GM19463 (cell line): ENCODE measurements at regions not wholly inside any gene's neighbourhood (a gene's known extent, or its start where the extent isn't known, plus 50 kb on each side); places are given as distances from the start of the nearest gene placed in this dataset.
"Not testable (repeated sequence)": the region's sequence is repeated elsewhere in the genome, so short reads cannot be mapped to it uniquely, and the experiment has no call there.

Experiments used
- ATAC-seq: cut with Tn5 transposase; IDR thresholded peaks from one replicate; pipeline ENCODE4 v1.9.1; 2021; ENCODE audit warnings: mild to moderate bottlenecking, moderate library complexity; ENCODE audit not compliant: unreplicated experiment

DNA sequence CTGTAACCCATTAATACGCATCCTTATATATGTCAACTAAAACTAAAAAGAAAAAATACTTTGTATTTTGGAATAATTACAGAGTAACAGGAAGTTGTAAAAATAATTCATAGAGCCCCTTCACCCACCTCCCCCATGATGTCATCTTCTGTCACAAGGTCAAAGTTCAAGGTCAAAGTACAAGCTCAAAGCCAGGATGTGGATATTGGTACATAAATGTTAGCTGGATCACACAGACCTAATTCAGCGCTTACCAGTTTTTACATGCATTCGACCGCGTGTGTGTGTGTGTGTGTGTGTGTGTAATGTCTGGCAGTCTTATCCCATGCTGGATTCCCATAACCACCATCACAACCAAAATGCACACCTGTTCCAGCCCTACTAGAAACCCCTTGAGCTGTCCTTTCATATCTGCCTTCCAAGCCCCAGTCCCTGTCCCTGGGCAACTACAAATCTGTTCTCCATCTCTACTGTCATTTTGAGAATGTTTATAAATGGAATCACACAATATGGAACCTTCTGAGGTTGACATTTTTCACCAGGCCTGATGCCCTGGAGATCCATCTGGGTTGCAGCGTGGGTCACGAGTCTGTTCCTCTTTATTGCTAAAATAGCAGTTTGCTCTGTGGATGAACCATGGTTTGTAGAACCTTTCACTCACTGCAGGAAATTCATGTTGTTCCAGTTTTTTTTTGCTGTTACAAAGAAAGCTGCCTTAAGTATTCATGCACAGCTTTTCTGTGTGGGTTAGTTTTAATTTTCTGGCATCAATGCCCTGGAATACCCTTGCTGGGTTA, 153.6 kb upstream of the PITRM1 start:
- no peak for ATAC-seq

DNA sequence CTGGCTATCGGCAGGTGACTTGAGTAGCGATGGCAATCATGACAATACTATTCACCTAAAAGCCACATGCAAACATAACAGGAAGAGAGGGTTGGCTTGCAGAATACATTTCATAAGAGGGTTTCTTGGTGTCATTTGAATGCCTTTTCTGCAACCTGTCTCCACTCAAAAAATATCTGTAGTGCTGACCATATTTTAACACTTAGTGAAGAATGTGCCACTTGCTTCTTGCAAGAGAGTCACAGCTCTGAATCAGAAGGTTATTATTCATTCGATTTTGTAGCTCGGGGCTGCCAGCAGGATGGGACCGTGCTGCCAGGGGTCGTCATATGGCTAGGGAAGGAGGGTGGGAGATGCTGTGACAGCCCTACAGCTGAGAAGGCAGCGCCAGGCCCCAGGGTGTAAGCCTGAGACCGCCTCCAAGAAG, 152.0 kb upstream of the PITRM1 start:
- ATAC-seq, result no peak

DNA sequence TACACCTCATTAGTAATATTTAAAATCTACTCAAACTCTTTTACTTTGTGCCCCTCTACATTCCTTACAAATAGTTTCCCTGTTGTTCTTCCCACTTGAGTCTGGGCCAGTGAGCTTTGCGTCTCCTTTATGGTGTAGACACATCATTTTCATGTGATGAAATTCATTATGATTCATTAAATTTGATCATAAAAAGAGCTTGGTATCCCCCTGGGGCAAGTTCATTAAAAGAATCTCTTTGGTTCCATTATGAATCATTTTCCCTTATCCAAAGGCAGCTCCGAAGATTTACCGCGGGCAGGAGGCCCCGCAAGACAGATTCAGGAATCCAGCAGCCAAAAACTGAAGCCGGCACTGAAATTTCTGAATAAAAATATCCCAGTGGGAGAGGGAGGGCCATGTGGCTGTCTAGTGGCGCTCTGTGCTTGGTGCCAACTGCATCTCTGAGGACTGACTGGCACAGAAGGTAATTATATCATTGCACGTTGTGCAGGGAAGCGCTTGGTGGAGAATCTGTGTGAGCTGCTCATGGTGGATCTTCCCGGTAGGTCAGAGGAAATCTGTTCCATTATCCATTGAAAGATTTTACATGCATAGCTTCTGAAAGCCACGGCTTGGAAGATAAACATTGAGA, 151.4 kb upstream of the PITRM1 start:
- no peak for ATAC-seq

DNA sequence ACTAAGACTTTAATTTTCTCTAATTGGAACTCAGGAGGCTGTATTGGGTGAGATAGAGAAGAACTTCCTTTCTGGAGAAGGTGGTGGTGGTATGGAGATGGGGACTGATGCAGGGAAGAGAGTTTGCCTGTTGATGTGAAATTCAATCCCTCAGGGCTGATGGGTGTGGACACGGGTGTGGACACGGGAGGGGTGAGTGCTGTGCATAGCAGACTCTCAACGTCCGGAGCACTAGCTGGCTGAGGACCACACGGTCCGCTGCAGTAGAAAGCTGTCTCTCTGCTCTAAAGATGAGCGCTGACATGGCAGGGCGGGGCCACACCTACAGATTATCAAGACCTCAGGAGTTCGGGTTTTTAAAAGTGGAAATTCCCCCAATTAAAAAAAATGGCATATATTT, 148.5 kb upstream of the PITRM1 start:
- ATAC-seq, result no peak

DNA sequence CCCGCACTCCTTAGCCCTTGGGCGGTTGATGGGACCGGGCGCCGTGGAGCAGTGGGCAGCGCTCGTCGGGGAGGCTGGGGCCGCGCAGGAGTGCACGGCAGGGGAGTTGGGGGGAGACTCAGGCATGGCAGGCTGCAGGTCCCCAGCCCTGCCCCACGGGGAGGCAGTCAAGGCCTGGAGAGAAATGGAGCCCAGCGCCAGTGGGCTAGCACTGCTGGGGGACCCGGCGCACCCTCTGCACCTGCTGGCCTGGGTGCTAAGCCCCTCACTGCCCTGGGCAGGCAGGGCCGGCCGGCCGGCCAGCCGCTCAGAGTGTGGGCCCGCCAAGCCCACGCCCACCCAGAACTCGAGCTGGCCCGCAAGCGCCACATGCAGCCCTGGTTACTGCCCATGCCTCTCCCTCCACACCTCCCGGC, 147.2 kb upstream of the PITRM1 start:
- no peak for ATAC-seq

DNA sequence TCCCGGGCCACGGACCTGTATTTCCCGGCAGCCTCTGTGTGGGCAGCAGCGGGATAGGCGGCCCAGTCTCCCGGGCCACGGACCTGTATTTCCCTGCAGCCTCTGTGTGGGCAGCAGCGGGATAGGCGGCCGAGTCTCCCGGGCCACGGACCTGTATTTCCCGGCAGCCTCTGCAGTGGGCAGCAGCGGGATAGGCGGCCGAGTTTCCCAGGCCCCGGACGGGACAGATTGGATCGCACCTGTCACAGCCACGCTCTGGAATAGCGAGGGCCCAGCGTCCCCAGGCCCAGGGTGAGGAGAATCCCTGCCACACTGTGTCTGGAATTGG, 145.9 kb upstream of the PITRM1 start:
- not testable (repeated sequence) for ATAC-seq

DNA sequence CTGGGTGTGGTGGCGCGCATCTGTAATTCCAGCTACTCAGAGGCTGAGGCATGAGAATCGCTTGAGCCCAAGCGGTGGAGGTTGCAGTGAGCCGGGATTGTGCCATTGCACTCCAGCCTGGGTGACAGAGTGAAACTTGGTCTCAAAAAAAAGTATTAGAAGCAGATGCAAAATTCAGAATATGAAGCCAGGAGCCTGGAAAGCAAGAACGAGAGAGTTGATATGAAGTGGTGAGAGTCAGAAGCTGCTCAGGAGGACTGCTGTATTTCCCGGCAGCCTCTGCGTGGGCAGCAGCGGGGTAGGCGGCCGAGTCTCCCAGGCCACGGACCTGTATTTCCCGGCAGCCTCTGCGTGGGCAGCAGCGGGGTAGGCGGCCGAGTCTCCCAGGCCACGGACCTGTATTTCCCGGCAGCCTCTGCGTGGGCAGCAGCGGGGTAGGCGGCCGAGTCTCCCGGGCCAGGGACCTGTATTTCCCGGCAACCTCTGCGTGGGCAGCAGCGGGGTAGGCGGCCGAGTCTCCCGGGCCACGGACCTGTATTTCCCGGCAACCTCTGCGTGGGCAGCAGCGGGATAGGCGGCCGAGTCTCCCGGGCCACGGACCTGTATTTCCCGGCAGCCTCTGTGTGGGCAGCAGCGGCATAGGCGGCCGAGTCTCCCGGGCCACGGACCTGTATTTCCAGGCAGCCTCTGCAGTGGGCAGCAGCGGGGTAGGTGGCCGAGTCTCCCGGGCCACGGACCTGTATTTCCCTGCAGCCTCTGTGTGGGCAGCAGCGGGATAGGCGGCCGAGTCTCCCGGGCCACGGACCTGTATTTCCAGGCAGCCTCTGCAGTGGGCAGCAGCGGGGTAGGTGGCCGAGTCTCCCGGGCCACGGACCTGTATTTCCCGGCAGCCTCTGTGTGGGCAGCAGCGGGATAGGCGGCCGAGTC, 145.2 kb upstream of the PITRM1 start:
- not testable (repeated sequence) for ATAC-seq

DNA sequence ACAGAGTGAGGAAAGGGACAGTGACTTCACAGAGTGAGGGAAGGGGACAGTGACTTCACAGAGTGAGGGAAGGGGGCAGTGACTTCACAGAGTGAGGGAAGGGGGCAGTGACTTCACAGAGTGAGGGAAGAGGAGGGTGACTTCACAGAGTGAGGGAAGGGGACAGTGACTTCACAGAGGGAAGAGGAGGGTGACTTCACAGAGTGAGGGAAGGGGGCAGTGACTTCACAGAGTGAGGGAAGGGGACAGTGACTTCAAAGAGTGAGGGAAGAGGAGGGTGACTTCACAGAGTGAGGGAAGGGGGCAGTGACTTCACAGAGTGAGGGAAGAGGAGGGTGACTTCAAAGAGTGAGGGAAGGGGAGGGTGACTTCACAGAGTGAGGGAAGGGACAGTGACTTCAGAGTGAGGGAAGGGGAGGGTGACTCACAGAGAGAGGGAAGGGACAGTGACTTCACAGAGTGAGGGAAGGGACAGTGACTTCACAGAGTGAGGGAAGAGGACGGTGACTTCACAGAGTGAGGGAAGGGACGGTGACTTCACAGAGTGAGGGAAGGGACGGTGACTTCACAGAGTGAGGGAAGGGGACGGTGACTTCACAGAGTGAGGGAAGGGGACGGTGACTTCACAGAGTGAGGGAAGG, 142.0 kb upstream of the PITRM1 start:
- not testable (repeated sequence) for ATAC-seq

DNA sequence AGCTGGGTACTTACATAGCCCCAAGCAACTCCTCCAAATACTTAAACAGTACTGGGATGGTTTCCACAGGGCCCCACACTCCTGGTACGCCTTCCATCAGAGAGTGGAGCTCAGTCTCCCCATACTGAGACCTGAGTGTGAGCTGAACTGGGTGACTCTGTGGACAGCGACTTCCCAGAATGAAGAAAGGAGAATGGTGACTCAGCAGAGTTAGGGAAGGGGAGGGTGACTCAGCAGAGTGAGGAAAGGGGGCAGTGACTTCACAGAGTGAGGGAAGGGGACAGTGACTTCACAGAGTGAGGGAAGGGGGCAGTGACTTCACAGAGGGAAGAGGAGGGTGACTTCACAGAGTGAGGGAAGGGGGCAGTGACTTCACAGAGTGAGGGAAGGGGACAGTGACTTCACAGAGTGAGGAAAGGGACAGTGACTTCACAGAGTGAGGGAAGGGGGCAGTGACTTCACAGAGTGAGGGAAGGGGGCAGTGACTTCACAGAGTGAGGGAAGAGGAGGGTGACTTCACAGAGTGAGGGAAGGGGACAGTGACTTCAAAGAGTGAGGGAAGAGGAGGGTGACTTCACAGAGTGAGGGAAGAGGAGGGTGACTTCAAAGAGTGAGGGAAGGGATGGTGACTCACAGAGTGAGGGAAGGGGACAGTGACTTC, 141.3 kb upstream of the PITRM1 start:
- not testable (repeated sequence) for ATAC-seq

DNA sequence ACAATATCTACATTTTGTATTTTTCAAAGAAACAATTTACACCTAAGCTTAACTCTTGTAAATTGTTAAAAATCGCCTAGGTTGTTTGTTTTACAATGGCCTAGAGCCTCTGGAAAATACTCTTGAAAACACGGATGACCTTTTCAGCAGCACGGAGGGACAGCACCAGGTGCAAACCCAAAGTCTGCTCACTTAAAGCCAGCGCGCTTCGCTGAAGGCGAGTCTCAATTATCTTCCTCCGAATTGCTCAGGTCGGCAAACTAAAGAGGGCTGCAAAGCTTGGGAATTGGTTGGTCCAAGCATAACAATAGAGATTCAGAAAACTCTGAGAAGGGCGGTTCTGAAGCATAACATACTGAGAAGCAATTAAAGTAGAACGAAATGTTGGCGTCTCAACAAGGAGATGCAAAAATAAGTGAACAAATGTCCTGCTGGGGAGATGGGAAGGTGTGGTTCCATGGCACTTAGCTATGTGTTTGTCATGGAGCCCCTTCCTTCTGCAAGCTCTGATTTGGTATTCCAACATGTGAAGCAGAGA, 139.9 kb upstream of the PITRM1 start:
- ATAC-seq, result no peak

DNA sequence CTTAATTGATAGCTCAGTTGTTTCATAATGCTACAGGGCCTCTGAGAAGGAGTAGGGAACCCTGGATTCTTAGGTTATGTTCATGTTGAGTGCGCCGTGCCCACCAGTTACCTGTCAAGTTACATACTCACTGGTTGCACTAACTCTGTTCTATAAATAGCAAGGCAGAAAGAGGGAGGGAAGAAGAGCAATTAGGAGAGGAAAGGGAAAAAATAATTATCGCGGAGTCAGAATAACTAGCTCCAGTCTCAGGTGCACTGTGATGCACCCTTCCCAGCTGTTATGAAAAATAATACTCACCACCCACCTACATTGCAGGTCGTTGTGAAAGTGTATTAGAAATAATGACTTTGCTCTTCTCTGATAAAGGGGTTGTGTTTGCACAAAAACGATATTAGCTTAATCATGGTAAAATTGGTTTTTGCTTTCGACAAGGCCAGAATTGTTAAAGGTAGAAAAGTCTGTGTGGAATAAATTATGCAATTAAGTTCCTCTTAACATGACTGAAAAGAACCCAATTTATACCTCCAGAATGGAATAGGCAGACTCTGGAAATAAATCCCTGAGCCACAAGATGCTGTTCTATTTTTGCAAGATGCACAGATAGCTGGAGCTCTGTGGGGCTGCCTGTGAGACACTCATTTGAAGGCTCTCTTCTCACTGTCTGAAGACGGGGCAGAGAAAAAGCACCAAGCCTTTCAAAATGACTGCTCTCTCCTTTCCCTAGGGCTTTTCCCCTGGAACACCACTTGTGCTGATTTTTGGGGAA, 137.6 kb upstream of the PITRM1 start:
- no peak for ATAC-seq

DNA sequence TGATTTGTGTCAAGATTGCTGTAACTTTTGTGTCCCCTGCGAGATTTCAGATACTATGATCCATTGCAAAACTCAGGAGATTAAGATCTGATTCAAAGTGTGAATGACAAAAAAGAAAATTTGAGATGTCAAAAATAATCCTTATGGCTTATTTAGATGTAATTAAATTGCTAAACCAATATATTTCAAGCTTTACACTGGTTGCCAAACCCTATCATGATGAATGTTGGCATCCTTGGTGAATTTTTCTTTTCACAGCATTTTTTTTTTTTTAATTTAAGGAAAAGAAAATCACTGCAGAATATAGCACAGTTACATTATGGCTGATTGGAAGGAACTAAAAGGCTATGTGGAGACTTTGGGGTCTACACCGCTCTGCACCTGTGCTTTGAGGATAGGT, 133.5 kb upstream of the PITRM1 start:
- no peak for ATAC-seq

DNA sequence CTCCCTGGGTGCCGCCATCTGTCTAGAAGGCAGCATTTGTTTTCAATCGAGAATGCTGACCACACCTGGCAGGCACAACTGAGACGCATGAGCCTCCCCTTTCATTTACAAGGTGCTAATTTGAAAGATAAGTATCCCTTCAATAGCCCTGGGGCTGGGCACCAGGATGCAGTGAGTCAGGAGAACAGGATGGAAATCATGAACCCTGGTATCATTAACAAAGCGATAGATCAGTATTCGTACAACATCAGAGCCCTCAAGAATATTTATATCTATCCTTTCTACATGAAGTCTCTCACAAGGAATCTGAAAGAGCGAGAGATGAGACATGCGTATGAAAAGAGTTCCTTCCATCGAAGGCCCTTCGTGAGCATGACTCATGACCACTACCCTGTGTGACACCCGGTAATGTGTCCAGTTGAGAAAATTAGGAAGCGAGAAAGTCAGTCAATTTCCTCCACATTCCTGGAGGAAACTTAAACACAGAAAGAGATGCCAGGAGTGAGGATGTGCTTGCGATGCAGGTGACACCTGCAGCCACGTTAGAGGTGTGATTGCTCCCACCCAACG, 123.1 kb upstream of the PITRM1 start:
- ATAC-seq, result no peak

DNA sequence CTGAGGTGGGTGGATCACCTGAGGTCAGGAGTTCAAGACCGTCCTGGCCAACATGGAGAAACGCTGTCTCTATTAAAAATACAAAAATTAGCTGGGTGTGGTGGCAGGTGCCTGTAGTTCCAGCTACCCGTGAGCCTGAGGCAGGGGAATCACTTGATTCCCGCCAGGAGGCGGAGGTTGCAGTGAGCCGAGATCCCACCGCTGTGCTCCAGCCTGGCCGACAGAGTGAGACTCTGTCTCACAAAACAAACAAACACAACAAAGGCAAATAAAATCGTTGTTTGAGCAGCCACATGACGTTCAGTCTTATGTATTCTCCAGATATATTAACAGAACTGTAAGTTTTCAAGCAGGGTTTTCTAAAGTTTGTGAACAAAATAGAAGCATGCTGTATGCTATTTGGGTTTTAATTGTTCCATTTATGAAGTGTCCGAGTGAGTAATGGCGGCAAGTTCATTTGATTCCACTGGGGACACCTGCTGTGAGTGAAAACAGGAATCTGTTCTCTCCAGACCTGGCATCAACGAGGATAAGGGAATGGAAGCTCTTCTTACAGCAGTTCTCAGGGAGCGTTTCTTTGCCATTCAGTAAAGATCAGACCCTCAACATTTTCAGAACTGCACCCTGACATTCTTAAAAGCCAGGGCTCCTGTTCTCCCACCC, 122.5 kb upstream of the PITRM1 start:
- no peak for ATAC-seq

DNA sequence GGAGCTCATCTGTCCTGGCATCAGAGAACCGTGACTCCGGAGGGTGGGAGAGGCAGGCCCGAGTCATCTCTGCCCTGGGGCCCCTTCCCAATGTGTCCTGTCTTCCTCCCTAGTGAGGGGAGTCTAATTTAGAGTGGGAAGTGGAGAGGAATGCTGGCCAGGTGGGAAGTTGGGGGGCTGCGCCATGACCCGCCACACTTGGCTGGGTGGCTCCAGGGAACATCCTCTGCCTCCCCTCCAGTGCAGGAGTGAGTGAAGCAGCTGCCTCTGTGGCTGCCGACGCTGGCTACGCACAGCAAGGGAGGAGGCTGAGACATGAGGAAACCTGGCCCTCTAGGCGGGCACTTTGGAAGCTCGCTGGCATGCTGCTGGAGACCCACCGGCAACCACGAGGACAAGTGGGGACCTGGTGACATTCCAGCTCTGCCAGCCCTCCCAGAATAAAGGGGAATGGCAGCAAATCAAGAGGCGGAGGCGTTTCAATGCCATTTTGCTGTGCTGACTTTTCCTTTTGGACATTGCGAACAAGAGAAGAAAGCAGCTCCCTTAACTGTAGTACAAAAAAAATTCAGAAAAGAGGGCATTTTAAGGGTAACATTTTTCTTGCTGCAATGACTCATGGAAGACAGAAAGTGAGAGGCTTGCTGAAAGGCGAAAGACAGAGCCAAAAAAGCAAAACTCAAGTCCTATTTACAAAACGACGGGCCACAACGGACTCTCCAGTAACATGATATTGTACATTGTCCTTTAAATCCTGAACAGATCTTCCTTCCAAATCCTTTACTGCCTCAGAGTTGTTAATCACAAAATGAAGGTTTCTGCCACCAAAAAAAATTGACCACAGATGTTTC, 121.2 kb upstream of the PITRM1 start:
- ATAC-seq, result no peak

DNA sequence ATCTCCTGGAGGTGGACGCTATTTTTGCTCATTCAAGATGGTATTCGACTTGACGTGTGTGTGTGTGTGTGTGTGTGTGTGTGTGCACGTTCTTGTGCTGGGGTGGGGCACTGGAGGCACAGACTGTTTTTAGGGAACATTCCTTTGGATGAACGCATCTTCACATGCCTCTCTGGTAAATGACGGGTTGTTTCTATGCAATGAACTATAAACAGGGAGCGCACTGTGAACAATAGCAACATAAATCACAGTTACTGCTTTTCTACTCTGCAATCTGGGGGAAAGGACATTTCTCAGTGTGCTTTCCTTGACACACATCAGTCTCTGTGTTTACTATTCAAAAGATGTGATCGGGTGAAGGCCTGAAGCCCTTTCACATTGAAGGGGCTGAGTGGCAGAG, 120.1 kb upstream of the PITRM1 start:
- ATAC-seq, result no peak

DNA sequence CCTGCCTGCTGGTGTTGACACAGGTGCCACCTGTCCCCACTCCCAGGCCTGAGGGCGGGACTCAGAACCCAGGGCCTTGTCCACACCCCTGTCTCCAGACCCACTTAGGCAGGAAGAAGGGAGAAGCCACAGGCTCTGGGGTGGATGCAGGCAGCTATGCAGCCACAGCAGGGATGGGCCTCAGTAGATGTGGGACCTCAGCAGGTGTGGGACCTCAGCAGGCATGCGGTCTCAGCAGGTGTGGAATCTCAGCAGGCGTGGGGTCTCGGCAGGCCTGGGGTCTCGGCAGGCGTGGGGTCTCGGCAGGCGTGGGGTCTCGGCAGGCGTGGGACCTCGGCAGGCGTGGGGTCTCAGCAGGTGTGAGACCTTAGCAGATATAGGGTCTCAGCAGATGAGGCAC, 118.0 kb upstream of the PITRM1 start:
- ATAC-seq, result no peak
